GM12865 (cell line): ENCODE measurements at regions not wholly inside any gene's neighbourhood (a gene's known extent, or its start where the extent isn't known, plus 50 kb on each side); places are given as distances from the start of the nearest gene placed in this dataset.

ENCODE experiments used
- DNase-seq: peaks from one replicate; pipeline ENCODE4 v3.0.0; 2010; ENCODE audit warnings: low read depth
- H3K4me3 ChIP-seq: 2 replicates; pipeline ENCODE4 v1.5.1; 2011; ENCODE audit warnings: mild to moderate bottlenecking, low read depth, low read length, control low read depth
- TF ChIP-seq, protein P1 (sequence below): IDR thresholded peaks from 2 replicates; pipeline ENCODE4 v1.5.1; 2011; ENCODE audit warnings: low read length, control low read depth, low read depth, inconsistent platforms; ENCODE audit not compliant: insufficient read depth; ENCODE audit errors: missing control alignments

DNA sequence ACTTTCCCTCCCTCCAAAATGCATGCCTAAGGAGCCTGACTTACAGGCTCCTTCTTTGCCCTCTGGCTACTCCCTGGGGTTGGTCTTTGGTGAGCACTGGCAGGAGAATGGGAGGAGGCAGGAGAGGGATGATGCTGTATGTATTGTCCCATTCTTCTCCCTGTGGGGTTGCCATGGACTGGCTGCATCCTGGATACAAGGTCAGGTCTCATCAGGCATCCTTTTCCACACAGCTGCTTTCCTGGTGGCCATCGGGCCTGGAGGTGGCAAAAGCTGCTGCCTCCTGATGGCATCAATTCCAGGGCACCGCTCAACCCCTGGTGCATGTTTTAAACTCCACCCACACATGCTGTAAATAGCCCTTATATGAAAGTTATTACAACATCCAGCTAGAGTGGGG, 257.2 kb downstream of the ETS1 start:
- H3K4me3 ChIP-seq = no peak overlapping the region
- DNase-seq = no peak
- TF ChIP-seq, protein P1, sequence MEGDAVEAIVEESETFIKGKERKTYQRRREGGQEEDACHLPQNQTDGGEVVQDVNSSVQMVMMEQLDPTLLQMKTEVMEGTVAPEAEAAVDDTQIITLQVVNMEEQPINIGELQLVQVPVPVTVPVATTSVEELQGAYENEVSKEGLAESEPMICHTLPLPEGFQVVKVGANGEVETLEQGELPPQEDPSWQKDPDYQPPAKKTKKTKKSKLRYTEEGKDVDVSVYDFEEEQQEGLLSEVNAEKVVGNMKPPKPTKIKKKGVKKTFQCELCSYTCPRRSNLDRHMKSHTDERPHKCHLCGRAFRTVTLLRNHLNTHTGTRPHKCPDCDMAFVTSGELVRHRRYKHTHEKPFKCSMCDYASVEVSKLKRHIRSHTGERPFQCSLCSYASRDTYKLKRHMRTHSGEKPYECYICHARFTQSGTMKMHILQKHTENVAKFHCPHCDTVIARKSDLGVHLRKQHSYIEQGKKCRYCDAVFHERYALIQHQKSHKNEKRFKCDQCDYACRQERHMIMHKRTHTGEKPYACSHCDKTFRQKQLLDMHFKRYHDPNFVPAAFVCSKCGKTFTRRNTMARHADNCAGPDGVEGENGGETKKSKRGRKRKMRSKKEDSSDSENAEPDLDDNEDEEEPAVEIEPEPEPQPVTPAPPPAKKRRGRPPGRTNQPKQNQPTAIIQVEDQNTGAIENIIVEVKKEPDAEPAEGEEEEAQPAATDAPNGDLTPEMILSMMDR = no peak

DNA sequence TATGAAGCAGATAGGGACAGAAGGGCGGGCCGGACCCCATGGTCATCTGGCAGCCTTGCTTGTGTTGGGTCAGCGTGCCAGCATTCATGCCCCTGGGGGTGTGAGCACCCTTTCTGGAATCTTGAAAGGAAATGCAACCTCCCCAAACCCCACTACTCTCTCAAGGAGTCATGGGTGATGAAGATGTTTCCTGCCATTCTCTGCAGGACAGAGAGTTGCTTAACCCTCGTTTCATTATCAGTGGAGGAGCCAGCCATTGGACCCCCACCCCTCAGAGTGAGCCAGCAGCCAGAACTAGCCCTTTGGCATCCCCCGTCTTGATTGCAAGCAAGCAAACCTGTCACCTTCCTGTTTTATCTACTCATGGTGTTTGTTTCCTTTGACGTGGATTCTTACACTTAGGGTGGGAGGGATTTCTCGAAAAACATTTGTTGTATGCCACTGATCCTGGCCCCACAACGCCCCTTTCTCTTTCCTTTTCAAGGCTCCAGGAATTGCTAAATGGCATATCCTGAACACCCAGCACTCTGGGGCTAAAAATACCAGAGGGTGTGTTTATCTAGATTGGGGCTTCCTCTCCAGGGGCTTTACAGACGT, 258.3 kb downstream of the ETS1 start:
- no peak overlapping the region for H3K4me3 ChIP-seq
- no peak for DNase-seq

DNA sequence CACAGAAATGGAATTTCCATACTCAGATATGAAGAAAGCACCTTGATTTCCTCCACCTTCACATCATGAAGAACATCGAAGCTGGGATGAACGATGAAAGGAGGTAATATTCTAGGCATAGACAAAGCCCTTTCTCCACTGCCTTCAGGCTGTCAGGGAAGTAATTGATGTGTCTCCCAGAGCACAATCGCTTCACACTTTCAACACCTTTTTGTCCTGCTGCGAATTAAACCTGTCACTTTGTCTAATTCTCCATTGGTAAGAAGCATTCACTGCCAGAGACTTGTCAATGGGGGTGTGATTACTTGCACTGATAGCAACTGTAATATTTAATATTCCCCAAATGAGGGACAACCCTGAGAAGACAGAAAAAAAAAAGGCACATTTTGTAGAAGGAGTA, 260.1 kb downstream of the ETS1 start:
- no peak for DNase-seq
- TF ChIP-seq, protein P1 = no peak
- no peak overlapping the region for H3K4me3 ChIP-seq

More for the DNA sequence above, 258.3 kb downstream of the ETS1 start:
- TF ChIP-seq, protein P1 = no peak

DNA sequence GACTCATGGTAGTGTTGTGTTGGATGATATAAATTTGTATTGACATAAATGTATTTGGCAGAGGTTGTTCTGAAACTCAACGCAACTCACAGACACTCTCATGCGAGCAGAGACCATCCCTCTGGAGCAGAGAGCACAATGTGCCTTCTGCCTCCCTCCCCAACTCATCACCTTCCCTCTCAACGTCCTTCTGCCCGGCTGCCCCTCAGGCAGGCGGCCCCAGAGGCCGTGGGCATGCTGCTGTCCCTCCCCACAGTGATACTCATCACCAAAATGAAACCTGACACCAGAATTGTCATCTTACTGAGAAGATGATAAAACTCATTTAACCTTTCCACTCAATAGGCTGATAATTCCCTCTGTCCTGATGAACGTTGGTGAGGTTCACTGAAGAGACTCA, 260.6 kb downstream of the ETS1 start:
- DNase-seq = no peak

DNA sequence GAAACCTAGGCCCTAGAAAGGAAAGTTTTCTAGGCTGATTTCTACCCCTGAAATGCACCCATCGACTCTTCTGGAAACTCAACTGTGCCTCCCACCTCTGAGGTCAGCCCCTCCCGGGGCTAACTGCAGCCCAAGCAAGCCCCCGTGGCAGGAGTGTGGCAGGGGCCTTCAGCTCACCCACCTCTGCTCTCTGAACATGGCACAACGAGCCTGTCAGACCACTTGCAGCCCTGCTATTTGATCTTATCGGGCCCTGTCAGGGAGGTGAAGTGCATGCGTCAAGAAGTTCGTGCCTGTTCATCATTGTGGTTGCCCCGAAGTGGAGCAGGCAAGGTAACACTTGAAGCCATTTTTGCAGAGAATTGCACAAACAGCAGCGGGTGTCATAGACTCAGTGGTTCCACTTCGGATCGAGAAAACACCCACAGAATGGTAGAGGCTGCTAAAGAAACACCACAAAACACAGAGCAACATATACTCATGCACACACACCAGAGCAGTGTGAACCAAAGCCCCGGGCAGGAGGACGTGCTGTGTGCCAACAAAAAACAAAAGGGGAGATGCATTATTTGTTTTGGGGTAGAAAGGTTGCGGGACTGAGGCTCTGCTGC, 262.7 kb downstream of the ETS1 start:
- no peak for DNase-seq
- TF ChIP-seq, protein P1 = no peak
- no peak overlapping the region for H3K4me3 ChIP-seq

More for the DNA sequence above, 260.6 kb downstream of the ETS1 start:
- H3K4me3 ChIP-seq = no peak overlapping the region
- TF ChIP-seq, protein P1 = no peak

DNA sequence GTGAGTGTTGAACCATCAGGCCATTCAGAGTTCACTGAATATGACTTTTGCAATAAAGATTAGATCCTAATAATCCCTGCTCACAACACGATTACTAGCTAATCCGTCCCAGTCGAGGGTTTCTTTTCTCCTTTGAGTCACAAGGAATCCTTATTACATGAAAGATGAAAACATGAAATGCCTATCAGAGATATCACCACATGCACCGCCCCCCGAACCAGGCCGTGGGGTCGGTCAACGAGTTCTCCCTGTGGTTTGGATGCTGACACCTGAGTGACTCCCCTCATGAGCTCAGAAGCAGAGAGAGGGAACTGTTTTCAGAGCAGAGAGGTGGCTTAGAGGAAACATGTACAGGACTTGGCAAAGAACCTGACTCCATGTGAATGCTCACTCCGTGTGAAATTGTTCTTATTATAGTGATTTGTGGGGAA, 263.3 kb downstream of the ETS1 start:
- DNase-seq = no peak
- H3K4me3 ChIP-seq = no peak overlapping the region
- TF ChIP-seq, protein P1 = no peak

DNA sequence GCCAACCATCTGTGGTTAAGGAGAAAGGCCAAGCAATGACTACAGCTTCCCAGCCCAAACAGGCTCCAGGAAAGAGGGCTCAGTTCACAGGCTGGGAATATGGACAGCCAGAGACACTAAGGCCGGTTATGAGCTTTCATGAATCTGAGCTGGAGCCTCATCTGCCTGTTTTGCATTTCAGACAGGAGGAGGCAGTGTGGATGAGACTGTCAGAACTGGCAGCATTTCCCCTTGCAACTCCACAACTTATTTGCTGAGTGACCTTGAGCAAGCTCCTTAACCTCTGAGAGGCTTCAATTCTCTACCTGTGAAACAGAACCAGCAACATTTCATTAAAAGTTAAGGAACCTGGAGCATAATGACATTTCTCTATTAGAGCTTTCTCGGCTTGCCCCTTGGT, 264.0 kb downstream of the ETS1 start:
- peak; percentile 63 for DNase-seq
- no peak overlapping the region for H3K4me3 ChIP-seq
- TF ChIP-seq, protein P1 = peak; percentile 43
